ENCODE measurements at regions not wholly inside any gene's neighbourhood (a gene's known extent, or its start where the extent isn't known, plus 50 kb on each side); places are given as distances from the start of the nearest gene placed in this dataset.

GRCh38 chr4:165782623-165783022, 90.4 kb upstream of the TLL1 start:
- TF ChIP-seq CTCF (IDR thresholded peaks at IDR 0.05; ENCODE audit: low read length) (no peak), EZH2 (IDR thresholded peaks at IDR 0.05; ENCODE audit: borderline replicate concordance, low read length) (no peak)
